ENCODE measurements at regions not wholly inside any gene's neighbourhood (a gene's known extent, or its start where the extent isn't known, plus 50 kb on each side); places are given as distances from the start of the nearest gene placed in this dataset.

DNA sequence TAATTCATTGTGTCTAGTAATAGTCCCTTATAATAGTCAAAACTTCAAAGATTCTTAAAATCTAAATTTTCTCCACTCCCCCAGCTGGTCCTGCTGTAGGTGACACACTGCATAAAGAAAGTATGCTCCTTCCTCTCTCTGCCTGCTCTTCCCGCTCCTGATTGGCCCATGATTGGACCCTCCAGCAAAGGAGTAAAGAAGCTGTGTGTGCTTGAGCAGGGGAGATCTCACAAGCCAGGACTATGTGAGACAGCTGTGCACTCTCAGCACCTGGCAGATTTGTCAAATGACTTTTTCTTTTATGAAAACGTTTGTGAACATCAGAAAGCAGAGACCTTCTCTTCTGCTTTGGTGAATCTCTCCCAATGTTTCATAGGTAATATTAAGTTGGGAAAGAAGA is 274.8 kb upstream of the LYPLAL1 start:
- TF ChIP-seq HDGF (IDR thresholded peaks at IDR 0.05): no peak
- TF ChIP-seq, protein P1, sequence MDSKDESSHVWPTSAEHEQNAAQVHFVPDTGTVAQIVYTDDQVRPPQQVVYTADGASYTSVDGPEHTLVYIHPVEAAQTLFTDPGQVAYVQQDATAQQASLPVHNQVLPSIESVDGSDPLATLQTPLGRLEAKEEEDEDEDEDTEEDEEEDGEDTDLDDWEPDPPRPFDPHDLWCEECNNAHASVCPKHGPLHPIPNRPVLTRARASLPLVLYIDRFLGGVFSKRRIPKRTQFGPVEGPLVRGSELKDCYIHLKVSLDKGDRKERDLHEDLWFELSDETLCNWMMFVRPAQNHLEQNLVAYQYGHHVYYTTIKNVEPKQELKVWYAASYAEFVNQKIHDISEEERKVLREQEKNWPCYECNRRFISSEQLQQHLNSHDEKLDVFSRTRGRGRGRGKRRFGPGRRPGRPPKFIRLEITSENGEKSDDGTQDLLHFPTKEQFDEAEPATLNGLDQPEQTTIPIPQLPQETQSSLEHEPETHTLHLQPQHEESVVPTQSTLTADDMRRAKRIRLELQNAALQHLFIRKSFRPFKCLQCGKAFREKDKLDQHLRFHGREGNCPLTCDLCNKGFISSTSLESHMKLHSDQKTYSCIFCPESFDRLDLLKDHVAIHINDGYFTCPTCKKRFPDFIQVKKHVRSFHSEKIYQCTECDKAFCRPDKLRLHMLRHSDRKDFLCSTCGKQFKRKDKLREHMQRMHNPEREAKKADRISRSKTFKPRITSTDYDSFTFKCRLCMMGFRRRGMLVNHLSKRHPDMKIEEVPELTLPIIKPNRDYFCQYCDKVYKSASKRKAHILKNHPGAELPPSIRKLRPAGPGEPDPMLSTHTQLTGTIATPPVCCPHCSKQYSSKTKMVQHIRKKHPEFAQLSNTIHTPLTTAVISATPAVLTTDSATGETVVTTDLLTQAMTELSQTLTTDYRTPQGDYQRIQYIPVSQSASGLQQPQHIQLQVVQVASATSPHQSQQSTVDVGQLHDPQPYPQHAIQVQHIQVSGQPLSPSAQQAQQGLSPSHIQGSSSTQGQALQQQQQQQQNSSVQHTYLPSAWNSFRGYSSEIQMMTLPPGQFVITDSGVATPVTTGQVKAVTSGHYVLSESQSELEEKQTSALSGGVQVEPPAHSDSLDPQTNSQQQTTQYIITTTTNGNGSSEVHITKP (IDR thresholded peaks at IDR 0.05; ENCODE audit: partially characterized antibody): no peak
- TF ChIP-seq CBX5 (IDR thresholded peaks at IDR 0.05; ENCODE audit: borderline replicate concordance, low read depth): no peak
- no peak for TF ChIP-seq TEAD4 (IDR thresholded peaks at IDR 0.05; ENCODE audit: low read length)
- TF ChIP-seq TEAD4 (CRISPR knock-in tag; IDR thresholded peaks at IDR 0.05; ENCODE audit: borderline replicate concordance): no peak
- no peak for TF ChIP-seq CREB1 (IDR thresholded peaks at IDR 0.05)
- TF ChIP-seq CREB1 (CRISPR knock-in tag; IDR thresholded peaks at IDR 0.05): no peak
- TF ChIP-seq, protein P2, sequence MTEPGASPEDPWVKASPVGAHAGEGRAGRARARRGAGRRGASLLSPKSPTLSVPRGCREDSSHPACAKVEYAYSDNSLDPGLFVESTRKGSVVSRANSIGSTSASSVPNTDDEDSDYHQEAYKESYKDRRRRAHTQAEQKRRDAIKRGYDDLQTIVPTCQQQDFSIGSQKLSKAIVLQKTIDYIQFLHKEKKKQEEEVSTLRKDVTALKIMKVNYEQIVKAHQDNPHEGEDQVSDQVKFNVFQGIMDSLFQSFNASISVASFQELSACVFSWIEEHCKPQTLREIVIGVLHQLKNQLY (CRISPR knock-in tag; conservative IDR thresholded peaks at IDR 0.05): no peak
- TF ChIP-seq ZZZ3 (IDR thresholded peaks at IDR 0.05): no peak
- no peak for TF ChIP-seq EZH2 (IDR thresholded peaks at IDR 0.05; ENCODE audit: borderline replicate concordance, low read depth, low read length)
- no peak for TF ChIP-seq ARHGAP35 (IDR thresholded peaks at IDR 0.05; ENCODE audit: partially characterized antibody)
- TF ChIP-seq ZBTB7A (IDR thresholded peaks at IDR 0.05; ENCODE audit: borderline replicate concordance, control insufficient read depth, low read depth, low read length): no peak
- TF ChIP-seq KLF1 (tag; IDR thresholded peaks at IDR 0.05): no peak
- no peak for TF ChIP-seq POLR2A (conservative IDR thresholded peaks at IDR 0.05)
- TF ChIP-seq ZNF24 (IDR thresholded peaks at IDR 0.05): no peak
